ENCODE measurements at regions not wholly inside any gene's neighbourhood (a gene's known extent, or its start where the extent isn't known, plus 50 kb on each side); places are given as distances from the start of the nearest gene placed in this dataset.

- no peaks in the 10 kb centered on the region for H3K27me3 ChIP-seq (ENCODE audit: insufficient read depth, low read depth, low read length)
- no peaks in the 10 kb centered on the region for H3K9me2 ChIP-seq (ENCODE audit: insufficient read depth, low read length)
- H3K4me3 ChIP-seq (ENCODE audit: low read length), result no peak overlapping the region
- TF ChIP-seq EZH2 (IDR thresholded peaks at IDR 0.05; ENCODE audit: borderline replicate concordance, insufficient read depth, low read length, poor library complexity, severe bottlenecking), result no peak
- TF ChIP-seq MXI1 (conservative IDR thresholded peaks at IDR 0.05; ENCODE audit: poor library complexity, severe bottlenecking), result no peak
- no peak for TF ChIP-seq RAD21 (conservative IDR thresholded peaks at IDR 0.05)
- TF ChIP-seq EP300 (conservative IDR thresholded peaks at IDR 0.05; ENCODE audit: poor library complexity, severe bottlenecking), result no peak
- no peak for TF ChIP-seq REST (IDR thresholded peaks at IDR 0.05; ENCODE audit: borderline replicate concordance)
- TF ChIP-seq CTCF (IDR thresholded peaks at IDR 0.05; ENCODE audit: poor library complexity, severe bottlenecking), result no peak
- no peak for TF ChIP-seq SMC3 (conservative IDR thresholded peaks at IDR 0.05; ENCODE audit: poor library complexity)
- TF ChIP-seq TAF1 (IDR thresholded peaks at IDR 0.05; ENCODE audit: low read depth), result no peak
- H3K9me3 ChIP-seq (ENCODE audit: low read length), result no peaks in the 10 kb centered on the region
- no peak overlapping the region for H2AFZ ChIP-seq (ENCODE audit: low read depth, low read length)
- H3K79me2 ChIP-seq (replicated peaks; ENCODE audit: insufficient read depth, low read length), result no peaks in the 10 kb centered on the region
- H3K4me2 ChIP-seq (ENCODE audit: low read length), result no peak overlapping the region
- no peaks in the 10 kb centered on the region for H3F3A ChIP-seq (ENCODE audit: insufficient read depth, low read length, poor library complexity, severe bottlenecking)
- no peaks in the 10 kb centered on the region for H3K36me3 ChIP-seq (ENCODE audit: insufficient read depth, low read length)
- H4K20me1 ChIP-seq (ENCODE audit: insufficient read depth), result no peaks in the 10 kb centered on the region
- no peak overlapping the region for H3K27ac ChIP-seq (ENCODE audit: low read length)
- no peak overlapping the region for H3K9ac ChIP-seq (ENCODE audit: low read length)
Observed at GRCh38 chr5:92599217-92599810, 981.7 kb downstream of the NR2F1-AS1 start.

GRCh38 chr5:92594031-92594430, 987.0 kb downstream of the NR2F1-AS1 start:
- Histone ChIP-seq H3K4me3 (ENCODE audit: low read length) (no peak overlapping the region), H4K20me1 (ENCODE audit: insufficient read depth) (no peaks in the 10 kb centered on the region), H3K9me3 (ENCODE audit: low read length) (no peaks in the 10 kb centered on the region), H3K27ac (ENCODE audit: low read length) (no peak overlapping the region), H3K9me2 (ENCODE audit: insufficient read depth, low read length) (no peaks in the 10 kb centered on the region), H3K36me3 (ENCODE audit: insufficient read depth, low read length) (no peaks in the 10 kb centered on the region), H3F3A (ENCODE audit: insufficient read depth, low read length, poor library complexity, severe bottlenecking) (no peaks in the 10 kb centered on the region), H3K9ac (ENCODE audit: low read length) (no peak overlapping the region), H2AFZ (ENCODE audit: low read depth, low read length) (no peak overlapping the region), H3K4me2 (ENCODE audit: low read length) (no peak overlapping the region), H3K27me3 (ENCODE audit: insufficient read depth, low read depth, low read length) (no peaks in the 10 kb centered on the region), H3K79me2 (replicated peaks; ENCODE audit: insufficient read depth, low read length) (no peaks in the 10 kb centered on the region)
- TF ChIP-seq TAF1 (IDR thresholded peaks at IDR 0.05; ENCODE audit: low read depth) (no peak), EZH2 (IDR thresholded peaks at IDR 0.05; ENCODE audit: borderline replicate concordance, insufficient read depth, low read length, poor library complexity, severe bottlenecking) (no peak), EP300 (conservative IDR thresholded peaks at IDR 0.05; ENCODE audit: poor library complexity, severe bottlenecking) (no peak), REST (IDR thresholded peaks at IDR 0.05; ENCODE audit: borderline replicate concordance) (no peak)
